Choroid plexus epithelial cell (primary cell): ENCODE measurements at regions not wholly inside any gene's neighbourhood (a gene's known extent, or its start where the extent isn't known, plus 50 kb on each side); places are given as distances from the start of the nearest gene placed in this dataset.

Experiments used
- DNase-seq: peaks from one replicate; pipeline ENCODE4 v3.0.0-alpha.2; 2010; ENCODE audit warnings: low read depth
- H3K4me3 ChIP-seq: 2 replicates; pipeline ENCODE4 v1.5.1; 2011; ENCODE audit warnings: low read depth, mild to moderate bottlenecking, control low read depth, low read length, moderate library complexity
- CTCF ChIP-seq: conservative IDR thresholded peaks from 2 replicates; pipeline ENCODE4 v1.5.1; 2011; ENCODE audit warnings: low read depth, mild to moderate bottlenecking, control low read depth, inconsistent platforms, low read length, moderate library complexity

- DNase-seq: no peak
- no peak for TF ChIP-seq CTCF
These were observed 52.8 kb upstream of the UST start for GRCh38 chr6:148693882-148694484.

More at GRCh38 chr6:148693882-148694484, 52.8 kb upstream of the UST start:
- H3K4me3 ChIP-seq: no peak overlapping the region
